ENCODE measurements at regions not wholly inside any gene's neighbourhood (a gene's known extent, or its start where the extent isn't known, plus 50 kb on each side); places are given as distances from the start of the nearest gene placed in this dataset.

- in situ Hi-C loops (cut with MboI; ENCODE audit: low sequenced_read_pairs): no loop called here
Observed at GRCh38 chr10:129098517-129098916, 368.5 kb upstream of the MGMT start.

- in situ Hi-C loops (cut with MboI; ENCODE audit: low sequenced_read_pairs): no loop called here
Observed at GRCh38 chr10:129099486-129099885, 367.6 kb upstream of the MGMT start.

GRCh38 chr10:129099992-129100391, 367.0 kb upstream of the MGMT start:
- in situ Hi-C loops (cut with MboI; ENCODE audit: low sequenced_read_pairs): no loop called here

GRCh38 chr10:129101232-129101980, 365.6 kb upstream of the MGMT start:
- in situ Hi-C loops (cut with MboI; ENCODE audit: low sequenced_read_pairs): no loop called here

- in situ Hi-C loops (cut with MboI; ENCODE audit: low sequenced_read_pairs): no loop called here
Observed at GRCh38 chr10:129102906-129103693, 363.9 kb upstream of the MGMT start.

GRCh38 chr10:129104266-129105045, 362.6 kb upstream of the MGMT start:
- in situ Hi-C loops (cut with MboI; ENCODE audit: low sequenced_read_pairs): no loop called here

GRCh38 chr10:129105266-129105665, 361.8 kb upstream of the MGMT start:
- in situ Hi-C loops (cut with MboI; ENCODE audit: low sequenced_read_pairs): no loop called here

GRCh38 chr10:129106314-129106713, 360.7 kb upstream of the MGMT start:
- in situ Hi-C loops (cut with MboI; ENCODE audit: low sequenced_read_pairs): no loop called here

- in situ Hi-C loops (cut with MboI; ENCODE audit: low sequenced_read_pairs): no loop called here
Observed at GRCh38 chr10:129107525-129107924, 359.5 kb upstream of the MGMT start.

- in situ Hi-C loops (cut with MboI; ENCODE audit: low sequenced_read_pairs): no loop called here
Observed at GRCh38 chr10:129108378-129108777, 358.7 kb upstream of the MGMT start.

- in situ Hi-C loops (cut with MboI; ENCODE audit: low sequenced_read_pairs): no loop called here
Observed at GRCh38 chr10:129108994-129109393, 358.0 kb upstream of the MGMT start.

GRCh38 chr10:129110780-129111179, 356.3 kb upstream of the MGMT start:
- in situ Hi-C loops (cut with MboI; ENCODE audit: low sequenced_read_pairs): no loop called here

- in situ Hi-C loops (cut with MboI; ENCODE audit: low sequenced_read_pairs): no loop called here
Observed at GRCh38 chr10:129111922-129112321, 355.1 kb upstream of the MGMT start.

- in situ Hi-C loops (cut with MboI; ENCODE audit: low sequenced_read_pairs): no loop called here
Observed at GRCh38 chr10:129114588-129114987, 352.5 kb upstream of the MGMT start.

- in situ Hi-C loops (cut with MboI; ENCODE audit: low sequenced_read_pairs): no loop called here
Observed at GRCh38 chr10:129116371-129116770, 350.7 kb upstream of the MGMT start.

GRCh38 chr10:129120441-129120840, 346.6 kb upstream of the MGMT start:
- in situ Hi-C loops (cut with MboI; ENCODE audit: low sequenced_read_pairs): no loop called here

GRCh38 chr10:129122846-129123245, 344.2 kb upstream of the MGMT start:
- in situ Hi-C loops (cut with MboI; ENCODE audit: low sequenced_read_pairs): no loop called here

GRCh38 chr10:129123428-129123827, 343.6 kb upstream of the MGMT start:
- in situ Hi-C loops (cut with MboI; ENCODE audit: low sequenced_read_pairs): no loop called here

- in situ Hi-C loops (cut with MboI; ENCODE audit: low sequenced_read_pairs): no loop called here
Observed at GRCh38 chr10:129126982-129127381, 340.1 kb upstream of the MGMT start.

GRCh38 chr10:129131457-129132132, 335.4 kb upstream of the MGMT start:
- in situ Hi-C loops (cut with MboI; ENCODE audit: low sequenced_read_pairs): no loop called here

GRCh38 chr10:129133856-129134255, 333.2 kb upstream of the MGMT start:
- in situ Hi-C loops (cut with MboI; ENCODE audit: low sequenced_read_pairs): no loop called here
